ENCODE measurements at regions not wholly inside any gene's neighbourhood (a gene's known extent, or its start where the extent isn't known, plus 50 kb on each side); places are given as distances from the start of the nearest gene placed in this dataset.

- Mint-ChIP-seq H3K9me3 (no peaks in the 10 kb centered on the region), H3K4me3 (no peak overlapping the region), H3K27ac (no peak overlapping the region), H3K27me3 (ENCODE audit: insufficient read depth, low read depth) (peaks cover 40% of the 10 kb centered on the region), H3K36me3 (no peaks in the 10 kb centered on the region), H3K4me1 (peaks cover 36% of the 10 kb centered on the region)
- Histone ChIP-seq H3K27ac (no peak overlapping the region), H3K9ac (no peak overlapping the region), H3K4me1 (peaks cover 36% of the 10 kb centered on the region), H4K20me1 (ENCODE audit: low read depth) (peaks cover 11% of the 10 kb centered on the region), H3K27me3 (peaks cover 51% of the 10 kb centered on the region), H3K4me2 (no peak overlapping the region), H3K36me3 (no peaks in the 10 kb centered on the region), H2AFZ (replicated peaks) (no peak overlapping the region), H3K4me3 (no peak overlapping the region), H3K9me3 (ENCODE audit: low read depth) (no peaks in the 10 kb centered on the region), H3K79me2 (ENCODE audit: low read depth) (no peaks in the 10 kb centered on the region), H3F3A (ENCODE audit: low read depth) (peaks cover 23% of the 10 kb centered on the region)
- DNase-seq (ENCODE audit: low spot score), result no peak
- TF ChIP-seq EZH2phosphoT487 (IDR thresholded peaks at IDR 0.05) (no peak), EZH2 (IDR thresholded peaks at IDR 0.05) (no peak)
- TF ChIP-seq, protein P1, sequence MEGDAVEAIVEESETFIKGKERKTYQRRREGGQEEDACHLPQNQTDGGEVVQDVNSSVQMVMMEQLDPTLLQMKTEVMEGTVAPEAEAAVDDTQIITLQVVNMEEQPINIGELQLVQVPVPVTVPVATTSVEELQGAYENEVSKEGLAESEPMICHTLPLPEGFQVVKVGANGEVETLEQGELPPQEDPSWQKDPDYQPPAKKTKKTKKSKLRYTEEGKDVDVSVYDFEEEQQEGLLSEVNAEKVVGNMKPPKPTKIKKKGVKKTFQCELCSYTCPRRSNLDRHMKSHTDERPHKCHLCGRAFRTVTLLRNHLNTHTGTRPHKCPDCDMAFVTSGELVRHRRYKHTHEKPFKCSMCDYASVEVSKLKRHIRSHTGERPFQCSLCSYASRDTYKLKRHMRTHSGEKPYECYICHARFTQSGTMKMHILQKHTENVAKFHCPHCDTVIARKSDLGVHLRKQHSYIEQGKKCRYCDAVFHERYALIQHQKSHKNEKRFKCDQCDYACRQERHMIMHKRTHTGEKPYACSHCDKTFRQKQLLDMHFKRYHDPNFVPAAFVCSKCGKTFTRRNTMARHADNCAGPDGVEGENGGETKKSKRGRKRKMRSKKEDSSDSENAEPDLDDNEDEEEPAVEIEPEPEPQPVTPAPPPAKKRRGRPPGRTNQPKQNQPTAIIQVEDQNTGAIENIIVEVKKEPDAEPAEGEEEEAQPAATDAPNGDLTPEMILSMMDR (IDR thresholded peaks at IDR 0.05), result no peak
Observed at GRCh38 chr20:56930876-56931275, 301.8 kb downstream of the TFAP2C start.

DNA sequence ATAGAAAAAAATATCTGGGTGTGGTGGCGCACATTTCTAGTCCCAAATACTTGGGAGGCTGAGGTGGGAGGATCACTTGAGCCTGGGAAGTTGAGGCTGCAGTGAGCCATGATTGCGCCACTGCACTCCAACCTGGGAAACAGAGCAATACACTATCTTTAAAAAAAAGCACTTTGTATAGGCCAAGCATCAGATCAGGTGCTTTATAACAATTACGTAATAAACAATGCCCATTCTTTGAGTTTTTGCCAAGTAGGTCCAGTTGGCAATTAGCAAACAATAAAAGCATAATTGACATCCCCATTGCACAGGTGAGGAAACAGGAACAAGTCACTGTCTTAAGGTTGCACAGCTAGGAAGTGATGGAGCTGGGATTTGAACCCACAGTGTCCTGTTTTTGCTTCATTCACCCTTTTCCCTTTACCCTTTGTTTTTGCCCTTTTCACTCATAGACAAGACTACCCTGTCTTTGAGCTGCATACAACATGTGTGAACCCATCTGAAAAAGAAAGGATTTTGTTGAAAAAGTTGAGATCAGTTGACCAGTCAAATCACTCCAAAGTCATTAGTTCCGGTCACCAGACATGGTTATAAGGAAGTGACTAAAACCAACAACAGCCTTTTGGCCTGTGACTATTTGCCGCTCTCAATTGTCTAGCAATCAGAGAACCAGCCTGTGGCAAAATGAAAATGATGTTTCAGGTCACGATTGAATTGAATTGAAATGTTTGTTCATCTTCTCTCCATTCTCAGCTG lies 303.6 kb downstream of the TFAP2C start:
- no peaks in the 10 kb centered on the region for H3K9me3 Mint-ChIP-seq
- H3K4me1 Mint-ChIP-seq, result peaks cover 20% of the 10 kb centered on the region
- Histone ChIP-seq H3K9me3 (ENCODE audit: low read depth) (no peaks in the 10 kb centered on the region), H3K4me1 (peaks cover 20% of the 10 kb centered on the region), H3K4me2 (no peak overlapping the region), H3K9ac (no peak overlapping the region), H3K36me3 (no peaks in the 10 kb centered on the region), H4K20me1 (ENCODE audit: low read depth) (no peaks in the 10 kb centered on the region), H3K27me3 (peaks cover 33% of the 10 kb centered on the region), H3F3A (ENCODE audit: low read depth) (peaks cover 11% of the 10 kb centered on the region), H2AFZ (replicated peaks) (no peak overlapping the region), H3K27ac (no peak overlapping the region), H3K4me3 (no peak overlapping the region), H3K79me2 (ENCODE audit: low read depth) (no peaks in the 10 kb centered on the region)
- DNase-seq (ENCODE audit: low spot score), result no peak
- H3K27ac Mint-ChIP-seq, result no peak overlapping the region
- H3K4me3 Mint-ChIP-seq, result no peak overlapping the region
- TF ChIP-seq, protein P1 (IDR thresholded peaks at IDR 0.05), result no peak
- no peak for TF ChIP-seq EZH2phosphoT487 (IDR thresholded peaks at IDR 0.05)
- TF ChIP-seq EZH2 (IDR thresholded peaks at IDR 0.05), result no peak
- peaks cover 47% of the 10 kb centered on the region for H3K27me3 Mint-ChIP-seq (ENCODE audit: insufficient read depth, low read depth)
- H3K36me3 Mint-ChIP-seq, result no peaks in the 10 kb centered on the region

DNA sequence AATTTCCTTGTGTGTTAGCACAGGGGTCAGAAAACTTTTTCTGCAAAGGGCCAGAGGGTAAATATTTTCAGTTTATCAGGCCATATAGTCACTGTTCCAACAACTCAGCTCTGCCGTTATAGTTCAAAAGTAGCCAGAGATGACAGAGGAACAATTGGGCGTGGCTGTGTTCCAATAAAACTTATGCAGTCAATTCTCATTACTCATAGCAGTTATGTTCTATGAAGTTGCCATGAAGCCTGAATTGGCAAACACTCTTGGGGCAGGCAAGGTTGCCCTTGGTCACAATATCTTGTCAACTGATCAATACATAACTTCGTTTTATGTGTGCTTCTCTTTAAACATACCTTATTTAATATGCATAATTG lies 304.2 kb downstream of the TFAP2C start:
- TF ChIP-seq EZH2phosphoT487 (IDR thresholded peaks at IDR 0.05) (no peak), EZH2 (IDR thresholded peaks at IDR 0.05) (no peak)
- no peak for DNase-seq (ENCODE audit: low spot score)
- Histone ChIP-seq H3K4me3 (no peak overlapping the region), H3K79me2 (ENCODE audit: low read depth) (no peaks in the 10 kb centered on the region), H2AFZ (replicated peaks) (no peak overlapping the region), H3K27me3 (peaks cover 27% of the 10 kb centered on the region), H3K9me3 (ENCODE audit: low read depth) (no peaks in the 10 kb centered on the region), H3F3A (ENCODE audit: low read depth) (peaks cover 8% of the 10 kb centered on the region), H4K20me1 (ENCODE audit: low read depth) (no peaks in the 10 kb centered on the region), H3K4me1 (peaks cover 14% of the 10 kb centered on the region), H3K9ac (no peak overlapping the region), H3K27ac (no peak overlapping the region), H3K4me2 (no peak overlapping the region), H3K36me3 (no peaks in the 10 kb centered on the region)
- Mint-ChIP-seq H3K4me1 (peaks cover 18% of the 10 kb centered on the region), H3K9me3 (no peaks in the 10 kb centered on the region), H3K27ac (no peak overlapping the region), H3K36me3 (no peaks in the 10 kb centered on the region), H3K4me3 (no peak overlapping the region), H3K27me3 (ENCODE audit: insufficient read depth, low read depth) (peaks cover 41% of the 10 kb centered on the region)

DNA sequence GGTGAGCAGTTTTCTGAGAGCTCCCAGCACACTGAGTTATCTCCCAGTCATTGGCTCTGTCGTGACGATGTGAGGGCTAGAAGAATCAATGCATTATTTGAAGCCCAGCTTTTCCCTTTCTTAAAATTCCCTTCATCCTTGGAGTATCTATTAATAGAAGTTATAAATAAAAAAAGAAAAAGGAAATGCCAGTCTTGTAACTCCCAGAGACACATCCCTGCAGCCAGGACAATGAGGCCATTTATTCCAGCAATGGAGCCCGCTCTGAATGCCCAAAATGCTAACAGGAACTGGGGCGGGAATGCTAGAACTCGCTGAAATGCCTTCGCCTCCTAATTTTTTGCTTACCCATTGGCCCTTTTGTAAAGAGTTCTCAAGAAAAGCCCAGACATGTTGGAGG lies 305.8 kb downstream of the TFAP2C start:
- no peaks in the 10 kb centered on the region for H3K79me2 ChIP-seq (ENCODE audit: low read depth)
- Mint-ChIP-seq H3K4me3 (no peak overlapping the region), H3K4me1 (peaks cover 14% of the 10 kb centered on the region), H3K27me3 (ENCODE audit: insufficient read depth, low read depth) (peaks cover 38% of the 10 kb centered on the region), H3K27ac (no peak overlapping the region), H3K9me3 (no peaks in the 10 kb centered on the region), H3K36me3 (no peaks in the 10 kb centered on the region)
- DNase-seq (ENCODE audit: low spot score), result no peak
- no peaks in the 10 kb centered on the region for H3F3A ChIP-seq (ENCODE audit: low read depth)
- no peak for TF ChIP-seq EZH2phosphoT487 (IDR thresholded peaks at IDR 0.05)
- no peak for TF ChIP-seq EZH2 (IDR thresholded peaks at IDR 0.05)
- TF ChIP-seq, protein P1 (IDR thresholded peaks at IDR 0.05), result no peak
- no peaks in the 10 kb centered on the region for H3K36me3 ChIP-seq
- H3K4me3 ChIP-seq, result no peak overlapping the region
- no peak overlapping the region for H2AFZ ChIP-seq (replicated peaks)
- no peaks in the 10 kb centered on the region for H3K9me3 ChIP-seq (ENCODE audit: low read depth)
- no peak overlapping the region for H3K4me2 ChIP-seq
- H3K27me3 ChIP-seq, result peaks cover 11% of the 10 kb centered on the region
- no peaks in the 10 kb centered on the region for H3K4me1 ChIP-seq
- H3K9ac ChIP-seq, result no peak overlapping the region
- no peak overlapping the region for H3K27ac ChIP-seq
- H4K20me1 ChIP-seq (ENCODE audit: low read depth), result no peaks in the 10 kb centered on the region
